Non-pigmented ciliary epithelial cell (primary cell): ENCODE measurements at regions not wholly inside any gene's neighbourhood (a gene's known extent, or its start where the extent isn't known, plus 50 kb on each side); places are given as distances from the start of the nearest gene placed in this dataset.
"Not testable (repeated sequence)": the region's sequence is repeated elsewhere in the genome, so short reads cannot be mapped to it uniquely, and the experiment has no call there.

ENCODE experiments used
- DNase-seq: peaks from one replicate; pipeline ENCODE4 v3.0.0-alpha.2; 2010; ENCODE audit warnings: low read depth

- DNase-seq, result no peak
These were observed 83.3 kb upstream of the C16orf82 start for GRCh38 chr16:26983426-26983825.

DNA sequence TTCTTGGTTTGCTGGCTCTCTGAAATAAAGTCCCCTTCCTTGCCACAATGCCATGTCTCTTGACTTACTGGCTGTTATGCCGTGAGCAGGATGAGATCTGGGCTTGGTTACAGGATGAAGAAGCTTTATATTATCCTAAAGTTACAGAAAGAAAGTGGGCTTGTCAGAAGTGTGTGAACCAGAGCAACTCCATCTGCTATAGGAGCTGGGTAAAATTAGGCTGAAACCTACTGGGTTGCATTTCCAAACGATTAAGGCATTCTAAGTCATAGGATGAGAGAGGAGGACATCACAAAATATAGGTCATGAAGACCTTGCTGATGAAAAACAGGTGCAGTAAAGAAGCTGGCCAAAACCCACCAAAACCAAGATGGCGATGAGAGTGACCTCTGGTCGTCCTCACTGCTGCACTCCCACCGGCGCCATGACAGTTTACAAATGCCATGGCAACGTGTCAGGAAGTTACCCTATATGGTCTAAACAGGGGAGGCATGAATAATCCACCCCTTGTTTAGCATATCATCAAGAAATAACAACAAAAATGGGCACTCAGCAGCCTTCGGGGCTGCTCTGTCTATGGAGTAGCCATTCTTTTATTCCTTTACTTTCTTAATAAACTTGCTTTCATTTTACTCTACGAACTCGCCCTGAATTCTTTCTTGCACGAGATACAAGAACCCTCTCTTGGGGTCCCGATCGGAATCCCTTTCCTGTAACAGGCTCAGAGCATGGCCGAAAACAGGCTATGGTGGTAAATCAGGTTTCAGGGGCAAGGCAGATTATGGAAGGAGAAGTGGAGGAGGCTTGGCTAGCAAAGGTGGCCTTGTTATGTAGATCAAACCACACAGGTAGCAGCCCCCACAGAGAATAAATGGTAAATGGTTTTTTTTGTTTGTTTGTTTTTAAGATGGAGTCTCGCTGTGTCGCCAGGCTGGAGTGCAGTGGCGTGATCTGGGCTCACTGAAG lies 81.3 kb upstream of the C16orf82 start:
- no peak for DNase-seq

DNA sequence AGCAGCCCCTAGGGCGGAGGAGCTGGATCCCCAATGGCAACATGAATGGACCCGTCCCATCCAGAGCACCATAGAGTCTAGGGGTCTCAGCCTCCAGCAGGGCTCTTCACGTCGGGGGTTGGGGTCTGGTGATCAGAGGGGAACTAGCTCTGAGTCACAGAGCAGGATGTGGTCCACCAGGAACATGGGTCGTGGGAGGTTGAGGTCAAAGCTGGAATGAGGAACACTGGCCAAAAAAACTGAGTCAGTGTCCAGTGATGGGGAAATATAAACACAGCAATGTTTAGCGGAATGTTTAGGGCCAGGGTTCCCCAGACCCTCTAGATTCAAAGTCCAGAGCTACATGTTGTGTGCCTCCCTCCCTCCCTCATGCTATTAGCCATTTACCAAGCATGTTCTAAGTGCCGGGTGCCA lies 79.1 kb upstream of the C16orf82 start:
- DNase-seq, result peak; percentile 74

- no peak for DNase-seq
These were observed 78.5 kb upstream of the C16orf82 start for GRCh38 chr16:26988186-26988585.

DNA sequence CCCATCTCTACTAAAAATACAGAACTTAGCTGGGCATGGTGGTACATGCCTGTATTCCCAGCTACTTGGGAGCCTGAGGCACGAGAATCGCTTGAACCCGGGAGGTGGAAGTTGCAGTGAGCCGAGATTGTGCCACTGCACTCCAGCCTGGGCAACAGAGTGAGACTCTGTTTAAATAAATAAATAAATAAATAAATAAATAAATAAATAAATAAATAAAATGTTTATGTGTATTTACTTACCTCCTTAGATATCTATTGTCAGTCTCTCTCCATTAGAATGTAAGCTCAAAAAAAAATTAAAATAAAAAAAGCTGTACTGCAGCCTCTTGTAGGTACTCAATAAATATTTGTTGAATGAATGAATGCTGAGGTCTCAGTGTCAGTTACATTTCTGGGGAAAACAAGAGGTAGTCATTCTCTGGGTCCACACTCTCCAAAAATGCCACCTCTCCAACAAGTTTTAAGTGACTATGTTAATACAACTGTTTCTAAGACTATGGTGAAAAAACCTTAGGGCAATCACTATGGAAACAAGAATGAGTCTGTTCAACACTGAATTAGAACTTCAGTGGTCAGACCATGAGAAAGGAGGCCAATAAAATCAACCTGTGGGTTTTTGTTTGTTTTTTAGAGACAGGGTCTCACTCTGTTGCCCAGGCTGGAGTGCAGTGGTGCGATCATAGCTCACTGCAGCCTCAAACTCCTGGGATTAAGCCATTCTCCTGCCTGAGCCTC lies 76.2 kb upstream of the C16orf82 start:
- not testable (repeated sequence) for DNase-seq

DNA sequence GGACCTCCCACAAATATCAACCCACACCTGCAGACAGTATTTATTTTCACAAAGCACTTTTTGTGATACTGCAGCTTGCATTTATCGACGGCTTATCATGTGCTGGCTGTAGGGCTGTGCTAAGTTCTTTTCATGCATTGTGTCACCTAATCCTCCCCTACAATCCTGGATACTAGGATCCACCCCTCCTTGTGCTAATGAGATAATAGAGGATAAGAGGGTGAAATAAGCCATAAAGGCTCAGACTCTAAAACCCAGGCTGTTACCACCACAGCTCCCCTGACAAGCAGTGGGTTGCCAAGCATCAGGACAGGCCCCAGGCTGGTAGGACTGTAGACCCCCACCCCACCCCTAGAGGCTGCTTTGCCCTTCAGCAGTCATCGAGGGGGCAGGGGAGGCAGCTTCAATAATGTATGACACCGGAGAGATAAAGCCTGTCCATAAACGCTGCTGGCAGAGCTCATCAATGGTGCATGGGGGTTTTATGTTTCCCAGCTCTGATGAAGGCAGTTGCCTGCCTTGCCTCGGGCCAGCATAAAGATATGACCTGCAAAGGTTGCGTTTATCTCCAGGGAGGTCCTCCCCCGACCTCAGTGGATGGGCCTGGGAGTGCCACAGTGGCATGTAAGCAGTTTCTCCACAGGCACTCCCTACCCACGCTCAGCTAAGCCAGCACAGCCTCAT lies 73.9 kb upstream of the C16orf82 start:
- DNase-seq, result no peak

- DNase-seq, result no peak
These were observed 73.2 kb upstream of the C16orf82 start for GRCh38 chr16:26993511-26993910.

GRCh38 chr16:26993963-26994362 lies 72.8 kb upstream of the C16orf82 start:
- DNase-seq, result no peak

DNA sequence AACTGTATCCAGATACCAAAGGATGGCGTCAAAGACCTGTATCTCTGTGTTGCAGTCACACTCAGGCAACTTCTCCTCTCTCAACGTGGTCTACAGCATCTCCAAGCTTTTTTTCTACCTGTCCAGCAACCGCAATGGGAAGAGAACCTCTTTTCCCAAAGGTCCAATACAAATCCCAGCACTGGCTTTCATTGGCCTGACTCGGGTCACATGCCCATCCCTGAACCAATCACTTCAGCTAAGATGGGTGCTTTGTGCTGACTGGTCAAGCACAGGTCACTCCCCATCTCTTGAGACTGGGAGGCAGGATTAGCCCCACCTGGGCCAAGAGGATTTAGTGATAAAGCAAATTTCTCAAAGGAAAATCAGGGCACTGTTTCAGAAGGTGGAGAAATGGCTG lies 71.2 kb upstream of the C16orf82 start:
- no peak for DNase-seq

GRCh38 chr16:27005386-27005785 lies 61.3 kb upstream of the C16orf82 start:
- no peak for DNase-seq
